Endothelial cell of umbilical vein (primary cell): ENCODE measurements at regions not wholly inside any gene's neighbourhood (a gene's known extent, or its start where the extent isn't known, plus 50 kb on each side); places are given as distances from the start of the nearest gene placed in this dataset.

ENCODE experiments used
- CTCF ChIP-seq, 2 donors: IDR thresholded peaks; 1 replicate in 1 of 2; 2 replicates in 1 of 2; pipeline ENCODE4 v1.5.1; 2011; ENCODE audit warnings: low read length in 2 of 2, mild to moderate bottlenecking in 2 of 2, moderate library complexity in 2 of 2, control low read depth in 1 of 2, inconsistent platforms in 1 of 2, low read depth in 1 of 2; ENCODE audit not compliant: insufficient read depth in 1 of 2; ENCODE audit errors: extremely low read depth in 1 of 2
- POLR2A ChIP-seq: IDR thresholded peaks from 2 replicates; pipeline ENCODE4 v1.6.1; 2012; ENCODE audit warnings: low read depth, mild to moderate bottlenecking, control low read depth, low read length
- POLR2AphosphoS5 ChIP-seq: IDR thresholded peaks from 2 replicates; pipeline ENCODE4 v1.6.1; 2012; ENCODE audit warnings: low read depth, mild to moderate bottlenecking, control low read depth, low read length, moderate library complexity; ENCODE audit not compliant: insufficient read depth

- TF ChIP-seq CTCF (IDR thresholded peaks at IDR 0.05; ENCODE audit: extremely low read depth in 1 of 2, insufficient read depth in 1 of 2, low read depth in 1 of 2, low read length in 2 of 2): no peak
- TF ChIP-seq POLR2A: no peak
- no peak for TF ChIP-seq POLR2AphosphoS5
These were observed 766.3 kb downstream of the ZNF385D start for GRCh38 chr3:20984594-20985205.
